HEK293 (cell line): ENCODE measurements at regions not wholly inside any gene's neighbourhood (a gene's known extent, or its start where the extent isn't known, plus 50 kb on each side); places are given as distances from the start of the nearest gene placed in this dataset.

Source experiments
- CTCF ChIA-PET: fragments of 350-600 bp; formaldehyde crosslinking; extraction: SDS; loops from one replicate; lab custom pipeline; 2021; ENCODE audit warnings: antibody characterized with exemption; lab: Yijun Ruan, JAX
- POLR2A ChIA-PET: fragments of 300-600 bp; formaldehyde crosslinking; extraction: SDS; loops from one replicate; lab custom pipeline; 2020; ENCODE audit warnings: antibody characterized with exemption, inconsistent platforms; lab: Yijun Ruan, JAX
- H3K27ac ChIP-seq: fragments of 200-500 bp; sonication (Bioruptor generic); 2 replicates; pipeline ENCODE4 v1.5.1; 2014; ENCODE audit warnings: low read depth, low read length, control low read depth, inconsistent platforms; ENCODE audit errors: extremely low read depth
- H3K36me3 ChIP-seq, 2 experiments: fragments of 200-500 bp in 1 of 2; sonication (Bioruptor generic) in 1 of 2; 1 replicate in 1 of 2; 2 replicates in 1 of 2; pipeline ENCODE4 v1.5.1; 2014 to 2017; ENCODE audit warnings: inconsistent platforms in 2 of 2, low read length in 2 of 2; ENCODE audit not compliant: control insufficient read depth in 2 of 2, insufficient read depth in 1 of 2
- H3K4me1 ChIP-seq: fragments of 200-500 bp; sonication (Bioruptor generic); 2 replicates; pipeline ENCODE4 v1.5.1; 2014; ENCODE audit warnings: mild to moderate bottlenecking, low read length, inconsistent platforms; ENCODE audit not compliant: control insufficient read depth, insufficient read depth
- H3K4me3 ChIP-seq: 2 replicates; pipeline ENCODE4 v1.5.1; 2011; ENCODE audit warnings: low read depth, mild to moderate bottlenecking, control low read depth, low read length, moderate library complexity
- H3K9me3 ChIP-seq: fragments of 200-500 bp; sonication (Bioruptor generic); 2 replicates; pipeline ENCODE4 v1.5.1; 2014; ENCODE audit warnings: low read depth, low read length, inconsistent platforms; ENCODE audit not compliant: control insufficient read depth, insufficient read depth
- KLF7 ChIP-seq: fragments of 450-650 bp; formaldehyde crosslinking; IDR thresholded peaks from 2 replicates; pipeline ENCODE4 v1.5.1; 2016; ENCODE audit warnings: missing biosample characterization, missing genetic modification characterization, borderline replicate concordance
- SP7 ChIP-seq: fragments of 450-650 bp; formaldehyde crosslinking; IDR thresholded peaks from 2 replicates; pipeline ENCODE4 v1.5.1; 2016; ENCODE audit warnings: missing biosample characterization, missing genetic modification characterization
- YY1 ChIP-seq: fragments of 450-650 bp; formaldehyde crosslinking; IDR thresholded peaks from 2 replicates; pipeline ENCODE4 v1.5.1; 2018; ENCODE audit warnings: missing biosample characterization, missing genetic modification characterization
- YY2 ChIP-seq: fragments of 450-650 bp; formaldehyde crosslinking; IDR thresholded peaks from 2 replicates; pipeline ENCODE4 v1.5.1; 2016; ENCODE audit warnings: missing biosample characterization, missing genetic modification characterization
- ZNF138 ChIP-seq: fragments of 450-650 bp; formaldehyde crosslinking; IDR thresholded peaks from 2 replicates; pipeline ENCODE4 v1.5.1; 2016; ENCODE audit warnings: missing biosample characterization, missing genetic modification characterization, borderline replicate concordance
- ZNF302 ChIP-seq: fragments of 450-650 bp; formaldehyde crosslinking; IDR thresholded peaks from 2 replicates; pipeline ENCODE4 v1.5.1; 2016; ENCODE audit warnings: missing biosample characterization, missing genetic modification characterization, low read depth
- ZNF514 ChIP-seq: fragments of 450-650 bp; formaldehyde crosslinking; IDR thresholded peaks from 2 replicates; pipeline ENCODE4 v1.5.1; 2016; ENCODE audit warnings: missing biosample characterization, missing genetic modification characterization
- ZNF518A ChIP-seq: fragments of 450-650 bp; formaldehyde crosslinking; conservative IDR thresholded peaks from 2 replicates; pipeline ENCODE4 v1.5.1; 2016; ENCODE audit warnings: low read depth, missing biosample characterization, missing genetic modification characterization
- ZNF530 ChIP-seq: fragments of 450-650 bp; formaldehyde crosslinking; IDR thresholded peaks from 2 replicates; pipeline ENCODE4 v1.5.1; 2016; ENCODE audit warnings: low read depth, missing biosample characterization, missing genetic modification characterization
- ZNF585B ChIP-seq: fragments of 450-650 bp; formaldehyde crosslinking; IDR thresholded peaks from 2 replicates; pipeline ENCODE4 v1.5.1; 2016; ENCODE audit warnings: missing biosample characterization, missing genetic modification characterization
- ZNF626 ChIP-seq: fragments of 450-650 bp; sonication (Bioruptor Pico); formaldehyde crosslinking; IDR thresholded peaks from 2 replicates; pipeline ENCODE4 v1.5.1; 2018; ENCODE audit warnings: missing biosample characterization, missing genetic modification characterization, inconsistent platforms
- ZNF785 ChIP-seq: fragments of 450-650 bp; formaldehyde crosslinking; IDR thresholded peaks from 2 replicates; pipeline ENCODE4 v1.5.1; 2016; ENCODE audit warnings: missing biosample characterization, missing genetic modification characterization
- ZSCAN4 ChIP-seq: fragments of 450-650 bp; formaldehyde crosslinking; IDR thresholded peaks from 2 replicates; pipeline ENCODE4 v1.5.1; 2017; ENCODE audit warnings: missing biosample characterization, missing genetic modification characterization
- TF ChIP-seq, protein P1 (sequence below): sonication (generic); formaldehyde crosslinking; IDR thresholded peaks from 2 replicates; pipeline ENCODE4 v1.8.1; 2022; ENCODE audit warnings: mild to moderate bottlenecking, moderate library complexity, missing genetic modification reagents
- TF ChIP-seq, protein P2 (sequence below): fragments of 450-650 bp; formaldehyde crosslinking; conservative IDR thresholded peaks from 2 replicates; pipeline ENCODE4 v1.5.1; 2016; ENCODE audit warnings: low read depth, missing biosample characterization, missing genetic modification characterization

- no peak for TF ChIP-seq ZNF530 (tag by site-specific recombination)
- TF ChIP-seq ZNF585B (tag by site-specific recombination) = no peak
- no peak for TF ChIP-seq ZSCAN4 (tag by site-specific recombination)
- TF ChIP-seq, protein P1, sequence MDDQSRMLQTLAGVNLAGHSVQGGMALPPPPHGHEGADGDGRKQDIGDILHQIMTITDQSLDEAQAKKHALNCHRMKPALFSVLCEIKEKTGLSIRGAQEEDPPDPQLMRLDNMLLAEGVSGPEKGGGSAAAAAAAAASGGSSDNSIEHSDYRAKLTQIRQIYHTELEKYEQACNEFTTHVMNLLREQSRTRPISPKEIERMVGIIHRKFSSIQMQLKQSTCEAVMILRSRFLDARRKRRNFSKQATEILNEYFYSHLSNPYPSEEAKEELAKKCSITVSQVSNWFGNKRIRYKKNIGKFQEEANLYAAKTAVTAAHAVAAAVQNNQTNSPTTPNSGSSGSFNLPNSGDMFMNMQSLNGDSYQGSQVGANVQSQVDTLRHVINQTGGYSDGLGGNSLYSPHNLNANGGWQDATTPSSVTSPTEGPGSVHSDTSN (CRISPR knock-in tag) = no peak
- TF ChIP-seq ZNF514 (tag by site-specific recombination) = no peak
- no peak for TF ChIP-seq ZNF626 (tag by site-specific recombination)
- TF ChIP-seq, protein P2, sequence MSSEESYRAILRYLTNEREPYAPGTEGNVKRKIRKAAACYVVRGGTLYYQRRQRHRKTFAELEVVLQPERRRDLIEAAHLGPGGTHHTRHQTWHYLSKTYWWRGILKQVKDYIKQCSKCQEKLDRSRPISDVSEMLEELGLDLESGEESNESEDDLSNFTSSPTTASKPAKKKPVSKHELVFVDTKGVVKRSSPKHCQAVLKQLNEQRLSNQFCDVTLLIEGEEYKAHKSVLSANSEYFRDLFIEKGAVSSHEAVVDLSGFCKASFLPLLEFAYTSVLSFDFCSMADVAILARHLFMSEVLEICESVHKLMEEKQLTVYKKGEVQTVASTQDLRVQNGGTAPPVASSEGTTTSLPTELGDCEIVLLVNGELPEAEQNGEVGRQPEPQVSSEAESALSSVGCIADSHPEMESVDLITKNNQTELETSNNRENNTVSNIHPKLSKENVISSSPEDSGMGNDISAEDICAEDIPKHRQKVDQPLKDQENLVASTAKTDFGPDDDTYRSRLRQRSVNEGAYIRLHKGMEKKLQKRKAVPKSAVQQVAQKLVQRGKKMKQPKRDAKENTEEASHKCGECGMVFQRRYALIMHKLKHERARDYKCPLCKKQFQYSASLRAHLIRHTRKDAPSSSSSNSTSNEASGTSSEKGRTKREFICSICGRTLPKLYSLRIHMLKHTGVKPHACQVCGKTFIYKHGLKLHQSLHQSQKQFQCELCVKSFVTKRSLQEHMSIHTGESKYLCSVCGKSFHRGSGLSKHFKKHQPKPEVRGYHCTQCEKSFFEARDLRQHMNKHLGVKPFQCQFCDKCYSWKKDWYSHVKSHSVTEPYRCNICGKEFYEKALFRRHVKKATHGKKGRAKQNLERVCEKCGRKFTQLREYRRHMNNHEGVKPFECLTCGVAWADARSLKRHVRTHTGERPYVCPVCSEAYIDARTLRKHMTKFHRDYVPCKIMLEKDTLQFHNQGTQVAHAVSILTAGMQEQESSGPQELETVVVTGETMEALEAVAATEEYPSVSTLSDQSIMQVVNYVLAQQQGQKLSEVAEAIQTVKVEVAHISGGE (tag by site-specific recombination) = no peak
- CTCF ChIA-PET = no interaction called here
- POLR2A ChIA-PET = no interaction called here
- Histone ChIP-seq H3K36me3 (no peaks in the 10 kb centered on the region), H3K4me1 (no peaks in the 10 kb centered on the region; the same call in 1 of the 2 replicates), H3K4me3 (no peak overlapping the region), H3K9me3 (no peaks in the 10 kb centered on the region), H3K27ac (no peak overlapping the region)
These were observed 189.3 kb upstream of the SLC35B3 start for GRCh38 chr6:8624665-8625064.

DNA sequence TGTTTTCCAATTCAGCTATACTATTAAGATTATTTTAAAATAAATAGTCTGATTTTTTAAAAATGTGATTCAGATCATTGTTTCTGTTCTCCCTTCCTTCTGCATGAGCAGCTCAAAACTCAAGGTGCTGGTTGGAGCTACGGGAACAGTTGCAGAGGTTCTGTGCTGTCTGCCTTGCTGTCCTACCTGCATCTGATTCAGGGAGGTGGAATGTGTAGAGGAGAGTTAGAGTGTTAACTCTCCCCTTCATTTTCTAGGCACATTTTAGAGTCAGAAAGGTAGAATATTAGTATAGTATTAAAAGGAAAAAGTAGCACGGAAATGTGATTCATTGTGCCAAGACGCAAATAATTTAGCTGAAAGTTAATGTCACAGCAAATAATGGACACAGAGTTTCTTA is 188.1 kb upstream of the SLC35B3 start:
- ChIA-PET CTCF (interaction anchor here (0.6 to 1.2 kb wide), 2 partner anchors 33 to 954 kb away, joined by 3 read pairs; no protein-coding TSS in a partner anchor), POLR2A (no interaction called here)
- H3K27ac ChIP-seq = no peak overlapping the region
- no peaks in the 10 kb centered on the region for H3K9me3 ChIP-seq
- H3K36me3 ChIP-seq = no peaks in the 10 kb centered on the region
- no peak overlapping the region for H3K4me3 ChIP-seq
- no peaks in the 10 kb centered on the region; the same call in 1 of the 2 replicates for H3K4me1 ChIP-seq
- TF ChIP-seq SP7 = no peak
- no peak for TF ChIP-seq KLF7 (tag by site-specific recombination)
- TF ChIP-seq YY1 (tag by site-specific recombination) = no peak
- TF ChIP-seq YY2 (tag by site-specific recombination) = no peak
- TF ChIP-seq ZNF785 (tag by site-specific recombination) = no peak
- TF ChIP-seq ZNF518A (tag by site-specific recombination) = no peak
- TF ChIP-seq ZNF302 (tag by site-specific recombination) = no peak
- no peak for TF ChIP-seq ZNF138
